H1 (cell line): ENCODE measurements at regions not wholly inside any gene's neighbourhood (a gene's known extent, or its start where the extent isn't known, plus 50 kb on each side); places are given as distances from the start of the nearest gene placed in this dataset.

Source experiments
- CTCF ChIA-PET: fragments of 300-600 bp; sonication (Branson Sonifier 250); formaldehyde crosslinking; loops from one replicate; lab custom pipeline; 2021; ENCODE audit not compliant: partially characterized antibody; lab: Charles Lee
- POLR2A ChIA-PET: fragments of 300-600 bp; sonication (Branson Sonifier 250); formaldehyde crosslinking; loops from one replicate; lab custom pipeline; 2021; ENCODE audit warnings: inconsistent platforms; ENCODE audit not compliant: partially characterized antibody; lab: Charles Lee
- DNase-seq, 2 experiments: peaks; one replicate each; pipeline versions ENCODE4 v3.0.0 to v3.0.0-alpha.2; 2010 to 2022; ENCODE audit warnings: low spot score in 2 of 2, low read depth in 1 of 2, mixed read lengths in 1 of 2
- FAIRE-seq: peaks from 2 replicates; lab custom pipeline; 2011; peaks lifted over from hg19 to GRCh38; lab: Jason Lieb, UNC
- H2AFZ ChIP-seq: 2 replicates; pipeline ENCODE4 v1.8.1; 2012; ENCODE audit warnings: low read length, inconsistent platforms
- H2AK5ac ChIP-seq: 2 replicates; pipeline ENCODE4 v1.6.1; 2013; ENCODE audit warnings: low read depth, low read length
- H2BK120ac ChIP-seq: replicated peaks from 2 replicates; pipeline ENCODE3; 2013; ENCODE audit warnings: low read depth, low read length, inconsistent platforms
- H2BK12ac ChIP-seq: 2 replicates; pipeline ENCODE4 v1.6.1; 2013; ENCODE audit warnings: low read depth, low read length
- H2BK15ac ChIP-seq: 2 replicates; pipeline ENCODE4 v1.6.1; 2013; ENCODE audit warnings: low read length
- H2BK20ac ChIP-seq: 2 replicates; pipeline ENCODE4 v1.6.1; 2013; ENCODE audit warnings: low read length
- H2BK5ac ChIP-seq: 2 replicates; pipeline ENCODE4 v1.6.1; 2013; ENCODE audit warnings: low read depth, low read length
- H3K14ac ChIP-seq: 2 replicates; pipeline ENCODE4 v1.6.1; 2013; ENCODE audit warnings: inconsistent platforms; ENCODE audit not compliant: insufficient read length
- H3K18ac ChIP-seq: 2 replicates; pipeline ENCODE4 v1.6.1; 2013; ENCODE audit warnings: low read length; ENCODE audit errors: extremely low read depth
- H3K23ac ChIP-seq: 2 replicates; pipeline ENCODE4 v1.6.1; 2013; ENCODE audit warnings: inconsistent platforms; ENCODE audit not compliant: insufficient read length
- H3K23me2 ChIP-seq: 2 replicates; pipeline ENCODE4 v1.6.1; 2013; ENCODE audit warnings: low read depth, low read length
- H3K27ac ChIP-seq: 2 replicates; pipeline ENCODE4 v1.6.1; 2011; ENCODE audit warnings: low read depth, low read length, inconsistent platforms
- H3K27me3 ChIP-seq, 4 experiments: replicated peaks in 1 of 4; 1 replicate in 1 of 4; 2 replicates in 3 of 4; pipeline versions ENCODE4 v1.6.1 to v1.8.1; 2011 to 2013; ENCODE audit warnings: low read length in 3 of 4, mild to moderate bottlenecking in 3 of 4, inconsistent platforms in 2 of 4, mixed read lengths in 2 of 4, moderate library complexity in 1 of 4; ENCODE audit not compliant: control insufficient read depth in 3 of 4, insufficient read depth in 3 of 4; ENCODE audit errors: extremely low read depth in 1 of 4
- H3K36me3 ChIP-seq, 4 experiments: 2 replicates each; pipeline versions ENCODE4 v1.6.1 to v1.8.1; 2011 to 2013; ENCODE audit warnings: mild to moderate bottlenecking in 4 of 4, low read length in 3 of 4, moderate library complexity in 2 of 4, control low read depth in 1 of 4, inconsistent platforms in 1 of 4; ENCODE audit not compliant: insufficient read depth in 4 of 4, control insufficient read depth in 2 of 4
- H3K4ac ChIP-seq: replicated peaks from 2 replicates; pipeline ENCODE3; 2013; ENCODE audit warnings: low read length, low read depth, mixed read lengths, inconsistent platforms; ENCODE audit not compliant: insufficient read length
- H3K4me1 ChIP-seq, 4 experiments: replicated peaks in 1 of 4; 1 replicate in 1 of 4; 2 replicates in 3 of 4; pipeline versions ENCODE4 v1.6.1 to v1.8.1; 2011 to 2013; ENCODE audit warnings: low read length in 3 of 4, inconsistent platforms in 2 of 4, mixed read lengths in 1 of 4; ENCODE audit not compliant: insufficient read depth in 4 of 4, control insufficient read depth in 3 of 4
- H3K4me2 ChIP-seq, 2 experiments: 2 replicates each; pipeline versions ENCODE4 v1.6.1 to v1.8.1; 2011 to 2013; ENCODE audit warnings: low read depth in 2 of 2, low read length in 2 of 2, control low read depth in 1 of 2, inconsistent platforms in 1 of 2, mild to moderate bottlenecking in 1 of 2; ENCODE audit not compliant: insufficient read depth in 1 of 2
- H3K4me3 ChIP-seq, 4 experiments: fragments of 200-600, 300-600 bp in 1 of 4; sonication (generic), shearing (Covaris generic), sonication (Bioruptor Twin) in 1 of 4; 2 replicates each; pipeline versions ENCODE4 v1.5.1 to v1.8.1; 2011 to 2016; ENCODE audit warnings: low read length in 4 of 4, low read depth in 3 of 4, control low read depth in 2 of 4, inconsistent platforms in 2 of 4, mild to moderate bottlenecking in 2 of 4, mixed read lengths in 1 of 4, moderate library complexity in 1 of 4; ENCODE audit not compliant: insufficient read depth in 2 of 4; ENCODE audit errors: extremely low read depth in 1 of 4
- H3K56ac ChIP-seq: replicated peaks from 2 replicates; pipeline ENCODE3; 2013; ENCODE audit warnings: low read depth, mild to moderate bottlenecking, mixed read lengths, low read length, inconsistent platforms; ENCODE audit not compliant: insufficient read length
- H3K79me1 ChIP-seq: 2 replicates; pipeline ENCODE4 v1.6.1; 2013; ENCODE audit warnings: low read depth, low read length, control low read depth
- H3K79me2 ChIP-seq, 2 experiments: 2 replicates each; pipeline versions ENCODE4 v1.6.1 to v1.8.1; 2012 to 2013; ENCODE audit warnings: low read length in 2 of 2, mild to moderate bottlenecking in 2 of 2, inconsistent platforms in 1 of 2; ENCODE audit not compliant: insufficient read depth in 2 of 2, control insufficient read depth in 1 of 2
- H3K9ac ChIP-seq, 4 experiments: replicated peaks in 1 of 4; 1 replicate in 1 of 4; 2 replicates in 3 of 4; pipeline versions ENCODE4 v1.6.1 to v1.8.1; 2011 to 2013; ENCODE audit warnings: low read depth in 3 of 4, low read length in 3 of 4, control low read depth in 2 of 4, mild to moderate bottlenecking in 2 of 4, moderate library complexity in 2 of 4, inconsistent platforms in 1 of 4; ENCODE audit errors: extremely low read depth in 1 of 4
- H3K9me3 ChIP-seq, 2 experiments: 2 replicates each; pipeline versions ENCODE4 v1.6.1 to v1.8.1; 2012 to 2013; ENCODE audit warnings: mild to moderate bottlenecking in 2 of 2, moderate library complexity in 2 of 2, control low read depth in 1 of 2, inconsistent platforms in 1 of 2, low read depth in 1 of 2, low read length in 1 of 2, mixed read lengths in 1 of 2; ENCODE audit not compliant: insufficient read depth in 2 of 2
- H4K20me1 ChIP-seq, 2 experiments: replicated peaks in 1 of 2; 2 replicates each; pipeline versions ENCODE3 to v1.8.1; 2011 to 2013; ENCODE audit warnings: inconsistent platforms in 2 of 2, low read length in 2 of 2, mild to moderate bottlenecking in 1 of 2; ENCODE audit not compliant: insufficient read depth in 2 of 2, control insufficient read depth in 1 of 2
- H4K5ac ChIP-seq: 2 replicates; pipeline ENCODE4 v1.6.1; 2013; ENCODE audit warnings: low read length, low read depth, mixed read lengths, inconsistent platforms; ENCODE audit not compliant: insufficient read length
- H4K8ac ChIP-seq: 2 replicates; pipeline ENCODE4 v1.8.0; 2013; ENCODE audit warnings: mild to moderate bottlenecking, moderate library complexity, low read length, inconsistent platforms; ENCODE audit not compliant: insufficient read depth; ENCODE audit errors: extremely low read depth
- H4K91ac ChIP-seq: replicated peaks from 2 replicates; pipeline ENCODE3; 2013; ENCODE audit warnings: low read length, mixed read lengths, inconsistent platforms; ENCODE audit not compliant: insufficient read length
- BACH1 ChIP-seq: IDR thresholded peaks from 2 replicates; pipeline ENCODE4 v1.6.1; 2012; ENCODE audit warnings: low read length, improper control_type of control experiment
- BCL11A ChIP-seq, 2 experiments: IDR thresholded peaks; one replicate each; pipeline ENCODE4 v1.6.1; 2011; ENCODE audit warnings: low read depth in 2 of 2, low read length in 2 of 2, mild to moderate bottlenecking in 2 of 2
- GTF2F1 ChIP-seq: IDR thresholded peaks from 2 replicates; pipeline ENCODE4 v1.6.1; 2012; ENCODE audit warnings: low read depth, low read length, improper control_type of control experiment, borderline replicate concordance
- HDAC6 ChIP-seq: IDR thresholded peaks from one replicate; pipeline ENCODE4 v1.7.1; 2012; ENCODE audit warnings: low read depth, mild to moderate bottlenecking, inconsistent platforms, low read length, moderate library complexity
- KDM1A ChIP-seq: fragments of 200-600, 300-600 bp; sonication (generic); IDR thresholded peaks from 2 replicates; pipeline ENCODE4 v1.7.1; 2016; ENCODE audit warnings: mild to moderate bottlenecking, low read length, borderline replicate concordance
- MAFK ChIP-seq: IDR thresholded peaks from 2 replicates; pipeline ENCODE4 v1.6.1; 2012; ENCODE audit warnings: low read depth, mild to moderate bottlenecking, improper control_type of control experiment, low read length
- SRF ChIP-seq: IDR thresholded peaks from 2 replicates; pipeline ENCODE4 v1.6.1; 2011; ENCODE audit warnings: mild to moderate bottlenecking, low read depth, low read length, moderate library complexity
- TAF1 ChIP-seq: IDR thresholded peaks from 2 replicates; pipeline ENCODE4 v1.6.1; 2011; ENCODE audit warnings: mild to moderate bottlenecking, low read depth, low read length
- TAF7 ChIP-seq: optimal IDR thresholded peaks from 2 replicates; pipeline ENCODE3; 2011; ENCODE audit warnings: low read depth, mild to moderate bottlenecking, inconsistent platforms, low read length, moderate library complexity, borderline replicate concordance
- TBP ChIP-seq: IDR thresholded peaks from 2 replicates; pipeline ENCODE4 v1.6.1; 2011; ENCODE audit warnings: low read depth, low read length, improper control_type of control experiment
- WGBS, 2 experiments: shearing (Covaris generic) in 1 of 2; methylation state at CpG; one replicate each; pipeline versions ENCODE4 v1.1.6 to v1.1.7; 2013 to 2015; ENCODE audit warnings: low lambda C conversion rate in 2 of 2, mixed read lengths in 2 of 2, inconsistent platforms in 1 of 2, low coverage in 1 of 2, missing lambda C conversion rate in 1 of 2; ENCODE audit not compliant: insufficient replicate concordance in 2 of 2, insufficient coverage in 1 of 2, insufficient read length in 1 of 2; ENCODE audit errors: extremely low coverage in 1 of 2, missing lambda C conversion rate in 1 of 2; 5-methylcytosine and 5-hydroxymethylcytosine counted together

DNA sequence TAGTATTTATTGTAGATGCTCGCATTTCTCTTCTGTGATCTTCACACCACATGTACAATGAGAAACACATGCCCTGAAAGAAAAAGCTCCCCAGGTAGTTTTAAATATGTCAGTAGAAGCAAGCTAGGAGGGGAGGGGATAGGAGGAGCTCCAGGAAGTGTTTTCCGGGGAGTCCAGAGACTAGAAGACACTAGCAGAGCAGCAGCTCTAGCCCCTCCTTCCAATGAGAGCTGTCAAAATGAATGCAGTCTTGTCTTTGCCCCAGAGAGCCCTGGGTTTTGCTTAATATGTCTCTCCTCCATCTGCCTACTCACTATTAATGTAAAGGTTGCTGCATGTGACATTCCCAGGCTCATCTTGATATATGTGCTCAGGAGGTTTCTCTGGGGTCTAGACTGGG is 462.6 kb upstream of the SOX11 start:
- no peak overlapping the region for H2BK15ac ChIP-seq
- H3K56ac ChIP-seq, result no peak overlapping the region
- H3K79me2 ChIP-seq, result no peaks in the 10 kb centered on the region
- H4K5ac ChIP-seq, result no peak overlapping the region
- H4K20me1 ChIP-seq, result no peaks in the 10 kb centered on the region
- no peak overlapping the region for H3K18ac ChIP-seq
- no peak overlapping the region for H4K8ac ChIP-seq
- no peak overlapping the region for H2BK12ac ChIP-seq
- 100% methylated on average over 2 of the region's 2 CpGs; no CpG with 5 or more reads in 1 of the 2 experiments for WGBS, 2 experiments
- no peak overlapping the region for H3K4me3 ChIP-seq
- no peaks in the 10 kb centered on the region for H3K9me3 ChIP-seq
- H2BK5ac ChIP-seq, result no peak overlapping the region
- no peak overlapping the region for H4K91ac ChIP-seq
- no peak overlapping the region for H2AK5ac ChIP-seq
- H3K14ac ChIP-seq, result no peak overlapping the region
- H3K4me1 ChIP-seq, result no peaks in the 10 kb centered on the region
- no peaks in the 10 kb centered on the region for H3K23me2 ChIP-seq
- H3K27me3 ChIP-seq, result no peaks in the 10 kb centered on the region
- no peaks in the 10 kb centered on the region for H3K79me1 ChIP-seq
- FAIRE-seq (no peak), DNase-seq (no peak)
- no peak overlapping the region for H2BK120ac ChIP-seq
- no peak overlapping the region for H3K4ac ChIP-seq
- H3K4me2 ChIP-seq, result no peak overlapping the region
- 0 out of 2 replicates have a peak overlapping the region, but pooled peaks have one; percentile 39 for H2AFZ ChIP-seq
- CTCF ChIA-PET, result interaction anchor here (1.4 kb wide), 1 partner anchor 56 kb away, joined by 3 read pairs; no protein-coding TSS in a partner anchor
- TF ChIP-seq SRF, result no peak
- no peak for TF ChIP-seq TAF7
- no peak for TF ChIP-seq MAFK
- no peak for TF ChIP-seq HDAC6
- no peak for TF ChIP-seq TAF1
- no peak for TF ChIP-seq GTF2F1
- TF ChIP-seq BACH1, result no peak
- TF ChIP-seq TBP, result no peak
- no peak for TF ChIP-seq BCL11A (IDR thresholded peaks at IDR 0.05; ENCODE audit: low read depth in 2 of 2, low read length in 2 of 2)
- no peak for TF ChIP-seq KDM1A
- H3K27ac ChIP-seq, result no peak overlapping the region
- H3K23ac ChIP-seq, result no peak overlapping the region
- no peak overlapping the region for H2BK20ac ChIP-seq
- no peak overlapping the region for H3K9ac ChIP-seq
- H3K36me3 ChIP-seq, result no peaks in the 10 kb centered on the region
- POLR2A ChIA-PET, result no interaction called here
